HG03521 (cell line): ENCODE measurements at regions not wholly inside any gene's neighbourhood (a gene's known extent, or its start where the extent isn't known, plus 50 kb on each side); places are given as distances from the start of the nearest gene placed in this dataset.

Source experiments
- ATAC-seq: cut with Tn5 transposase; IDR thresholded peaks from one replicate; pipeline ENCODE4 v1.9.1; 2021; ENCODE audit warnings: mild to moderate bottlenecking, moderate library complexity; ENCODE audit not compliant: unreplicated experiment

GRCh38 chr6:84422380-84422968 lies 195.0 kb upstream of the CEP162 start:
- no peak for ATAC-seq

GRCh38 chr6:84421031-84421430 lies 193.6 kb upstream of the CEP162 start:
- no peak for ATAC-seq

- ATAC-seq = no peak
These were observed 189.8 kb upstream of the CEP162 start for GRCh38 chr6:84417260-84417659.

GRCh38 chr6:84416043-84416657 lies 188.7 kb upstream of the CEP162 start:
- no peak for ATAC-seq

- no peak for ATAC-seq
These were observed 188.1 kb upstream of the CEP162 start for GRCh38 chr6:84415517-84415916.

- ATAC-seq = no peak
These were observed 187.6 kb upstream of the CEP162 start for GRCh38 chr6:84415068-84415467.

GRCh38 chr6:84414531-84414930 lies 187.1 kb upstream of the CEP162 start:
- no peak for ATAC-seq

- no peak for ATAC-seq
These were observed 183.7 kb upstream of the CEP162 start for GRCh38 chr6:84411060-84411629.

- no peak for ATAC-seq
These were observed 182.5 kb upstream of the CEP162 start for GRCh38 chr6:84409911-84410310.

- ATAC-seq = no peak
These were observed 180.6 kb upstream of the CEP162 start for GRCh38 chr6:84408028-84408427.

- no peak for ATAC-seq
These were observed 176.1 kb upstream of the CEP162 start for GRCh38 chr6:84403545-84403944.

- ATAC-seq = no peak
These were observed 171.6 kb upstream of the CEP162 start for GRCh38 chr6:84399003-84399402.

GRCh38 chr6:84392261-84392660 lies 164.8 kb upstream of the CEP162 start:
- no peak for ATAC-seq

GRCh38 chr6:84390851-84391250 lies 163.4 kb upstream of the CEP162 start:
- ATAC-seq = no peak

- no peak for ATAC-seq
These were observed 162.9 kb upstream of the CEP162 start for GRCh38 chr6:84390334-84390733.

- ATAC-seq = no peak
These were observed 151.7 kb upstream of the CEP162 start for GRCh38 chr6:84379142-84379541.

- ATAC-seq = no peak
These were observed 144.8 kb upstream of the CEP162 start for GRCh38 chr6:84372290-84372689.

- no peak for ATAC-seq
These were observed 144.2 kb upstream of the CEP162 start for GRCh38 chr6:84371681-84372080.

GRCh38 chr6:84362193-84362821 lies 134.9 kb upstream of the CEP162 start:
- no peak for ATAC-seq

- no peak for ATAC-seq
These were observed 134.1 kb upstream of the CEP162 start for GRCh38 chr6:84361372-84362192.

GRCh38 chr6:84360039-84360438 lies 132.6 kb upstream of the CEP162 start:
- ATAC-seq = no peak
